WERI-Rb-1 (cell line): ENCODE measurements at regions not wholly inside any gene's neighbourhood (a gene's known extent, or its start where the extent isn't known, plus 50 kb on each side); places are given as distances from the start of the nearest gene placed in this dataset.
"Not testable (repeated sequence)": the region's sequence is repeated elsewhere in the genome, so short reads cannot be mapped to it uniquely, and the experiment has no call there.

Source experiments
- DNase-seq: peaks from one replicate; pipeline ENCODE4 v3.0.0-alpha.2; 2020
- H3K27ac ChIP-seq: fragments of 250-450 bp; sonication (Bioruptor Pico); 2 replicates; pipeline ENCODE4 v1.5.1; 2020; ENCODE audit warnings: mild to moderate bottlenecking, moderate library complexity
- H3K27me3 ChIP-seq: fragments of 250-450 bp; sonication (Bioruptor Pico); 2 replicates; pipeline ENCODE4 v1.5.1; 2021; ENCODE audit warnings: mild to moderate bottlenecking, low read depth, moderate library complexity; ENCODE audit not compliant: insufficient read depth, severe bottlenecking
- H3K36me3 ChIP-seq: fragments of 250-450 bp; sonication (Bioruptor Pico); 2 replicates; pipeline ENCODE4 v1.5.1; 2020; ENCODE audit warnings: mild to moderate bottlenecking, moderate library complexity
- H3K4me3 ChIP-seq: 2 replicates; pipeline ENCODE4 v1.5.1; 2011; ENCODE audit warnings: low read depth, mild to moderate bottlenecking, control low read depth, low read length
- H3K9me3 ChIP-seq: fragments of 250-450 bp; sonication (Bioruptor Pico); 2 replicates; pipeline ENCODE4 v1.5.1; 2021; ENCODE audit warnings: mild to moderate bottlenecking, moderate library complexity; ENCODE audit not compliant: severe bottlenecking
- TF ChIP-seq, protein P1 (sequence below): IDR thresholded peaks from 2 replicates; pipeline ENCODE4 v1.5.1; 2011; ENCODE audit warnings: low read depth, mild to moderate bottlenecking, control low read depth, inconsistent platforms, low read length

DNA sequence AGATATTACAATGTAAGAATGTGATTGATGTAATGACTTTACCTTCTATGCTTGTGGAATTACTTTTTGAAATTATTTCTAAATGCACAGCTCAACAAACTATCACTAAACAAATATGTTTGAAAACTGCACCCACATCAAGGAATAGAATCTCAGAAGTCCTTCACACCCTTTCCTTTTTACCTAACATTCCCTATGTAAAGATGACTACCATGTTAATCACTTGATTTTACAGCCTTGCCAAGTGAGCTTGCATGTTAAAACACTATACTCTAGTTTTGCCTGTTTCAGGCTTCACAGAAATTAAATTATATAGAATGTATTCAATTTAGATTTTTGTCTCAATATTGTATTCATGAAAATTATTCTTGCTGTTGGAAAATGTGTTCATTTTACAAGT, 1169.4 kb upstream of the CELF2 start:
- no peak for DNase-seq
- no peaks in the 10 kb centered on the region for H3K9me3 ChIP-seq
- no peak overlapping the region for H3K27ac ChIP-seq
- H3K4me3 ChIP-seq, result no peak overlapping the region
- H3K36me3 ChIP-seq, result no peaks in the 10 kb centered on the region
- no peaks in the 10 kb centered on the region for H3K27me3 ChIP-seq
- TF ChIP-seq, protein P1, sequence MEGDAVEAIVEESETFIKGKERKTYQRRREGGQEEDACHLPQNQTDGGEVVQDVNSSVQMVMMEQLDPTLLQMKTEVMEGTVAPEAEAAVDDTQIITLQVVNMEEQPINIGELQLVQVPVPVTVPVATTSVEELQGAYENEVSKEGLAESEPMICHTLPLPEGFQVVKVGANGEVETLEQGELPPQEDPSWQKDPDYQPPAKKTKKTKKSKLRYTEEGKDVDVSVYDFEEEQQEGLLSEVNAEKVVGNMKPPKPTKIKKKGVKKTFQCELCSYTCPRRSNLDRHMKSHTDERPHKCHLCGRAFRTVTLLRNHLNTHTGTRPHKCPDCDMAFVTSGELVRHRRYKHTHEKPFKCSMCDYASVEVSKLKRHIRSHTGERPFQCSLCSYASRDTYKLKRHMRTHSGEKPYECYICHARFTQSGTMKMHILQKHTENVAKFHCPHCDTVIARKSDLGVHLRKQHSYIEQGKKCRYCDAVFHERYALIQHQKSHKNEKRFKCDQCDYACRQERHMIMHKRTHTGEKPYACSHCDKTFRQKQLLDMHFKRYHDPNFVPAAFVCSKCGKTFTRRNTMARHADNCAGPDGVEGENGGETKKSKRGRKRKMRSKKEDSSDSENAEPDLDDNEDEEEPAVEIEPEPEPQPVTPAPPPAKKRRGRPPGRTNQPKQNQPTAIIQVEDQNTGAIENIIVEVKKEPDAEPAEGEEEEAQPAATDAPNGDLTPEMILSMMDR, result no peak

DNA sequence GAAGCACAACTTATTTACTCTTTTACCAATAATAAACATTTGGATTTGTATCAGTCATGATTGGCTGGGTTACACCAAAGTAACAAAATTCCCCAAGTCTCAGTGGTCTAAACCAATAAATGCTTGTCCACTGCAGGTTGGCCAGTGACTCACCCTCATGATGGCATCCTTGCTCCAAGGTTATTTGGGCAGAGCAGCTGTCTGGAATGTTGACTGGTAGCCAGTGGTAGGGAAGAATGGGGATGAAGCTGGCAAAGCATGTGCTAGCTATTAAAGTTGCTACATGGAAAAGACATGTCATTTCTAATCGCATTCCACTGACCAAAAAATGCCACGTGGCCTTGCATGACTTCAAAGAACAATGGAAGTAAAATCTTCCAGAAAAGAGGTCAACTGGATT, 1168.7 kb upstream of the CELF2 start:
- H3K9me3 ChIP-seq, result no peaks in the 10 kb centered on the region
- no peaks in the 10 kb centered on the region for H3K36me3 ChIP-seq
- no peaks in the 10 kb centered on the region for H3K27me3 ChIP-seq
- DNase-seq, result no peak
- TF ChIP-seq, protein P1, result no peak
- no peak overlapping the region for H3K27ac ChIP-seq
- H3K4me3 ChIP-seq, result no peak overlapping the region

DNA sequence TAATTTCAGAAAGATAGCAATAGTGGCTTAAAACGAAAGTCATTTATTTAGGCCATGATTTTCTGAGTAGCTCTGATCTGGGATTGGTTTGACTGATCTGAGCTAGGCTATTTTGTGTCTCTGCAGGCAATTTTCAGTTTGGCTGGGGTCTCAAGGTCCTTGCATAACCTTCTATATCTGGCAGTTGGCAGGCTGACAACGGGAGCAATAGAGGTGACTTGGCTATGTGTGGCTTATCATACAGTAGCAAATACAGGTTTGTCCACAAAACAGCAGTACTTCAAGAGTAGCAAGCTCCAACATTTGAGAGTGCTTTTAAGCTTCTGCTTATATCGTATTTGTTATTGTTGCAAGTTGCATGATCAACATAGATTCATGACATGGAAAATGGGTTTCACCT, 1167.3 kb upstream of the CELF2 start:
- no peak for DNase-seq
- Histone ChIP-seq H3K4me3 (no peak overlapping the region), H3K36me3 (no peaks in the 10 kb centered on the region), H3K9me3 (no peaks in the 10 kb centered on the region), H3K27me3 (no peaks in the 10 kb centered on the region), H3K27ac (no peak overlapping the region)
- TF ChIP-seq, protein P1, result no peak

DNA sequence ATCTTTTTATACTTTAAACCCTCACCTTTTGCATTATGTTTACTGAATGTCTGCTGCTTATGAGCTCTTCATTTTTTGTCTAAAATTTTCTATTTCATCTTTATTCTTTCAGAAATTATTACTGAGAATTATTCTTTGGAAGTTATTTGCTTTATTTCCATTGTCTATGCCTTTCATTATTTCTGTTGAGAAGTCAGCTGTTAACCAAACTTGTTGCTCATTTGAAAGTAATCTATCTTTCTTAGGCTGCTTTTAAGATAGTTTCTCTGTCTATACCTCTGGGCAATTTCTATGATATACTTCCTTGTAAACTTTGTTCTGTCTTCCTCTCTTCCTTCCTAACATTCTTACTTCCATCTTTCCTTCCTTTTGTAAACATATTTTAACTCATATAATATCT, 1165.9 kb upstream of the CELF2 start:
- no peak for DNase-seq
- Histone ChIP-seq H3K36me3 (no peaks in the 10 kb centered on the region), H3K9me3 (no peaks in the 10 kb centered on the region), H3K27ac (no peak overlapping the region), H3K4me3 (no peak overlapping the region), H3K27me3 (no peaks in the 10 kb centered on the region)
- TF ChIP-seq, protein P1, result no peak

DNA sequence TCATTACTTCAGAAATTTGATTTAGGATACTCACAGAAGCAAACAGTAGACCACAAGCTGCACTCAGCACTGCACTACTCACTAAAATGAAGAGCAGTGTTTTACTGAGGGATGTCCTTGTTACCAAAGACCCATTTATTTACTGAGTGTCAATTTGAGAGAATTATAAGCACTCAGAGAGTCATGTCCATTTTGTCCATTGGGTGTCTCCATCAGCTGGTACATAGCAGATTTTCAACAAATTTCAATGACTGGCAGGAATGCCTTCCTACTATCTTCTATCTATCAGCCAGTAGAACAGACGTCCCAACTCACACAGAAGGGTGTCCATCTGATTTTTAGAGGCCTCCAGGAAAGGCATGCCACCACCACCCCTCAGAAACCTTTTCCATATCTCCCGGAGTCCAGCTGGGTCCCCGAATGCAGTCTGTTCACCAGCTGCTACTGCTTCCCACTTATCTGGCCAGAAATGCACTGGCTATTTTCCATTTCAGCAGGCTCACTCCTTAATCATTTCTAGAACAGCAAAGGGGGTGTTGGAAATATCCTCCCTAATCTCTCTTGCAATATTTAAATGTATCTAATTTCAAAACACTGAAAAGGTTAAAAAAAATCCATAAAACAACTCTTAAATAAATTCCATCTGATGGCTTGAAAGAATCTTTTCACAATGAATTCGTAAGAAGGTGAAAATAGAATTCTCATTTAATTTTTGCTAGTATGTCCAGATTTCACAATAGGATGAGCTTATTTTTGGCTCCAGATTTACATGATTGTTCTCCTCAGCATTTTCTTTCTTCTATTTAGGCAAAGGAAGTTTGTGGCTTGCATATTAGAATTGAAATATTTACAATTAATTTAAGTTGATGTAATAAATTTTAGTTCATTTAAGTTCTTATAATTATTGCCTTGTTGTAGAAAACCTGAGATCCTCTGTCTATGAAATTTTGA, 1164.0 kb upstream of the CELF2 start:
- H3K27ac ChIP-seq, result no peak overlapping the region
- no peaks in the 10 kb centered on the region for H3K36me3 ChIP-seq
- DNase-seq, result no peak
- H3K27me3 ChIP-seq, result no peaks in the 10 kb centered on the region
- no peaks in the 10 kb centered on the region for H3K9me3 ChIP-seq
- TF ChIP-seq, protein P1, result no peak
- H3K4me3 ChIP-seq, result no peak overlapping the region

DNA sequence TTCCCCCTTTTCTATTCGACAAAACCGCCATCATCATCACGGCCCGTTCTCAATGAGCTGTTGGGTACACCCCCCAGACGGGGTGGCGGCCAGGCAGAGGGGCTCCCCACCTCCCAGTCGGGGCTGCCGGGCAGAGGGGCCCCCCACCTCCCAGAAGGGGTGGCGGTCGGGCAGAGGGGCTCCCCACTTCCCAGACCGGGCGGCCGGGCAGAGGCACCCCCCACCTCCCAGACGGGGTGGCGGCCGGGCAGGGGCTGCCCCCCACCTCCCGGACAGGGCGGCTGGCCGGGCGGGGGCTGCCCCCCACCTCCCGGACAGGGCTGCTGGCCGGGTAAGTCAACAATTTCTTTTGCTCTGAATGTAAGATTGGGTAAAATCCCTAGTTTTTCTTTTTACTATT, 1162.2 kb upstream of the CELF2 start:
- H3K27me3 ChIP-seq, H3K4me3 ChIP-seq, H3K36me3 ChIP-seq, H3K27ac ChIP-seq, DNase-seq, H3K9me3 ChIP-seq: not testable (repeated sequence)
